SK-N-SH (cell line): ENCODE measurements at regions not wholly inside any gene's neighbourhood (a gene's known extent, or its start where the extent isn't known, plus 50 kb on each side); places are given as distances from the start of the nearest gene placed in this dataset.

Experiments
- POLR2AphosphoS5 ChIP-seq: IDR thresholded peaks from 2 replicates; pipeline ENCODE4 v1.6.1; 2012; ENCODE audit warnings: low read depth, low read length
- TF ChIP-seq, protein P1 (sequence below): fragments of 200-600 bp; sonication (generic); IDR thresholded peaks from 2 replicates; pipeline ENCODE4 v1.6.1; 2017; ENCODE audit warnings: antibody characterized with exemption, mild to moderate bottlenecking, moderate library complexity

DNA sequence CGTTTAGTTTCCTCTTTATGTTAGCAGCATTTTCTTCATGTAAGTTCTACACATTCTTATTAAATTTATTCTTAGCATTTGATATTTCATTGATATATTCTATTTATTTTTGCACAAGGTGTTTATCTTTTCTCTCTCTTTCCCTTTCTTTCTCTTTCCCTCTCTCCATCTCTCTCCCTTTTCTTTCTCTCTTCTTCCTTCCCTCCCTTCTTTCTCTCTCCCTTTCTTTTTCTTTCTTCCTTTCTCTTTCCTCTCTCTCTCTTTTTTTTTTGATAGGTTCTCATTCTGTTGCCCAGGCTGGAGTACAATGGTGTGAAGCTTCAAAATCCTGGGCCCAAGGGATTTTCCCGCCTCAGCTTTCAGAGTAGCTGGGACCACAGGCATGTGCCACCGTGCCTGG is 176.4 kb downstream of the AXIN2 start:
- no peak for TF ChIP-seq POLR2AphosphoS5
- TF ChIP-seq, protein P1, sequence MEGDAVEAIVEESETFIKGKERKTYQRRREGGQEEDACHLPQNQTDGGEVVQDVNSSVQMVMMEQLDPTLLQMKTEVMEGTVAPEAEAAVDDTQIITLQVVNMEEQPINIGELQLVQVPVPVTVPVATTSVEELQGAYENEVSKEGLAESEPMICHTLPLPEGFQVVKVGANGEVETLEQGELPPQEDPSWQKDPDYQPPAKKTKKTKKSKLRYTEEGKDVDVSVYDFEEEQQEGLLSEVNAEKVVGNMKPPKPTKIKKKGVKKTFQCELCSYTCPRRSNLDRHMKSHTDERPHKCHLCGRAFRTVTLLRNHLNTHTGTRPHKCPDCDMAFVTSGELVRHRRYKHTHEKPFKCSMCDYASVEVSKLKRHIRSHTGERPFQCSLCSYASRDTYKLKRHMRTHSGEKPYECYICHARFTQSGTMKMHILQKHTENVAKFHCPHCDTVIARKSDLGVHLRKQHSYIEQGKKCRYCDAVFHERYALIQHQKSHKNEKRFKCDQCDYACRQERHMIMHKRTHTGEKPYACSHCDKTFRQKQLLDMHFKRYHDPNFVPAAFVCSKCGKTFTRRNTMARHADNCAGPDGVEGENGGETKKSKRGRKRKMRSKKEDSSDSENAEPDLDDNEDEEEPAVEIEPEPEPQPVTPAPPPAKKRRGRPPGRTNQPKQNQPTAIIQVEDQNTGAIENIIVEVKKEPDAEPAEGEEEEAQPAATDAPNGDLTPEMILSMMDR, result no peak
